HCT116 (cell line): ENCODE measurements at regions not wholly inside any gene's neighbourhood (a gene's known extent, or its start where the extent isn't known, plus 50 kb on each side); places are given as distances from the start of the nearest gene placed in this dataset.

Experiments used
- CTCF ChIP-seq, 3 experiments: fragments of 200-600 bp in 1 of 3; sonication (generic) in 1 of 3; IDR thresholded peaks in 2 of 3; conservative IDR thresholded peaks in 1 of 3; 2 replicates each; pipeline ENCODE4 v1.5.1; 2012 to 2017; ENCODE audit warnings: low read depth in 2 of 3, low read length in 2 of 3, antibody characterized with exemption in 1 of 3, borderline replicate concordance in 1 of 3, control low read depth in 1 of 3, mild to moderate bottlenecking in 1 of 3, mixed read lengths in 1 of 3, mixed run types in 1 of 3, moderate library complexity in 1 of 3; ENCODE audit not compliant: insufficient read depth in 1 of 3
- EGR1 ChIP-seq: IDR thresholded peaks from 2 replicates; pipeline ENCODE4 v1.6.1; 2012; ENCODE audit warnings: low read depth
- EZH2 ChIP-seq: fragments of 200-600 bp; sonication (generic); IDR thresholded peaks from 2 replicates; pipeline ENCODE4 v1.6.1; 2017; ENCODE audit warnings: antibody characterized with exemption, mixed run types
- JUND ChIP-seq: IDR thresholded peaks from 2 replicates; pipeline ENCODE4 v1.6.1; 2012
- POLR2A ChIP-seq: IDR thresholded peaks from 2 replicates; pipeline ENCODE4 v1.7.0; 2011; ENCODE audit warnings: borderline replicate concordance; ENCODE audit not compliant: insufficient read depth, insufficient read length; ENCODE audit errors: extremely low read depth
- POLR2AphosphoS5 ChIP-seq: IDR thresholded peaks from 2 replicates; pipeline ENCODE4 v1.6.1; 2011; ENCODE audit warnings: mild to moderate bottlenecking, low read depth, low read length, moderate library complexity
- RAD21 ChIP-seq: IDR thresholded peaks from 2 replicates; pipeline ENCODE4 v1.6.1; 2012; ENCODE audit warnings: low read depth, mild to moderate bottlenecking
- REST ChIP-seq: IDR thresholded peaks from 2 replicates; pipeline ENCODE4 v1.6.1; 2012; ENCODE audit warnings: low read depth
- SP1 ChIP-seq: IDR thresholded peaks from 2 replicates; pipeline ENCODE4 v1.6.1; 2012; ENCODE audit warnings: low read depth
- SRF ChIP-seq: IDR thresholded peaks from 2 replicates; pipeline ENCODE4 v1.6.1; 2012; ENCODE audit warnings: low read depth
- YY1 ChIP-seq: IDR thresholded peaks from 2 replicates; pipeline ENCODE4 v1.6.1; 2011; ENCODE audit warnings: low read length, low read depth, moderate library complexity, mild to moderate bottlenecking; ENCODE audit not compliant: insufficient replicate concordance; ENCODE audit errors: extremely low read depth
- ZFX ChIP-seq: fragments of 450-650 bp; IDR thresholded peaks from 2 replicates; pipeline ENCODE4 v1.6.1; 2017
- ZNF274 ChIP-seq: fragments of 200-500 bp; sonication (Bioruptor generic); IDR thresholded peaks from 2 replicates; pipeline ENCODE4 v1.6.1; 2014; ENCODE audit warnings: mild to moderate bottlenecking, low read depth, low read length, inconsistent platforms

GRCh38 chr5:60163762-60164161 is 270.2 kb upstream of the PDE4D start:
- TF ChIP-seq ZNF274 = no peak
- TF ChIP-seq CTCF (IDR thresholded peaks at IDR 0.05 in 2 of 3, conservative IDR thresholded peaks at IDR 0.05 in 1 of 3; ENCODE audit: borderline replicate concordance in 1 of 3, insufficient read depth in 1 of 3, low read depth in 2 of 3, low read length in 2 of 3) = no peak
- TF ChIP-seq EZH2 = no peak
- no peak for TF ChIP-seq POLR2AphosphoS5
- no peak for TF ChIP-seq SRF
- TF ChIP-seq POLR2A = no peak
- no peak for TF ChIP-seq EGR1
- TF ChIP-seq SP1 = no peak
- TF ChIP-seq REST = no peak
- TF ChIP-seq RAD21 = no peak
- no peak for TF ChIP-seq JUND
- TF ChIP-seq ZFX = no peak
- no peak for TF ChIP-seq YY1
